K562 (cell line): ENCODE measurements at regions not wholly inside any gene's neighbourhood (a gene's known extent, or its start where the extent isn't known, plus 50 kb on each side); places are given as distances from the start of the nearest gene placed in this dataset.

ENCODE experiments used
- ATAC-seq: fragments of 200-7000 bp; cut with Tn5 transposase; 3 replicates; pipeline ENCODE4 v1.9.1; 2020; ENCODE audit warnings: moderate library complexity
- BruUV-seq: library from RNA; stranded (reverse); fragments of 400-500 nt; replicated peaks from 2 replicates; lab custom pipeline; 2021; lab: Mats Ljungman, UMichigan
- CTCF ChIA-PET: fragments of 300-600 bp; formaldehyde crosslinking; extraction: SDS; loops from one replicate; lab custom pipeline; 2021; ENCODE audit warnings: low intra/inter-chr PET ratio; lab: Yijun Ruan, JAX
- POLR2A ChIA-PET: fragments of 300-600, 350-650 bp; sonication (Branson Sonifier 250); formaldehyde crosslinking; extraction: SDS; loops from one replicate; lab custom pipeline; 2021; ENCODE audit warnings: antibody characterized with exemption, inconsistent platforms; lab: Yijun Ruan, JAX
- DNase-seq, 4 experiments: peaks; one replicate each; pipeline versions ENCODE4 v3.0.0 to v3.0.0-alpha.2; 2011 to 2018; ENCODE audit warnings: low spot score in 3 of 4, mixed read lengths in 3 of 4; ENCODE audit errors: extremely low read depth in 1 of 4
- FAIRE-seq: peaks from 2 replicates; lab custom pipeline; 2011; peaks lifted over from hg19 to GRCh38; lab: Jason Lieb, UNC
- H2AFZ ChIP-seq: 2 replicates; pipeline ENCODE4 v1.6.0; 2011; ENCODE audit warnings: low read depth, low read length, control low read depth, inconsistent platforms
- H3K27ac ChIP-seq: fragments of 200-600 bp; 3 replicates; pipeline ENCODE4 v1.8.0; 2011; ENCODE audit warnings: low read depth, mild to moderate bottlenecking, control low read depth, inconsistent platforms, low read length, moderate library complexity, mixed read lengths; ENCODE audit errors: extremely low read depth
- H3K27me3 ChIP-seq, 2 experiments: fragments of 300-600 bp in 1 of 2; 2 replicates in 1 of 2; 3 replicates in 1 of 2; pipeline versions ENCODE4 v1.6.0 to v1.8.0; 2011; ENCODE audit warnings: inconsistent platforms in 2 of 2, low read length in 2 of 2, mild to moderate bottlenecking in 1 of 2, mixed read lengths in 1 of 2, moderate library complexity in 1 of 2; ENCODE audit not compliant: control insufficient read depth in 2 of 2, insufficient read depth in 2 of 2
- H3K36me3 ChIP-seq: fragments of 300-600 bp; 3 replicates; pipeline ENCODE4 v1.8.0; 2011; ENCODE audit warnings: mild to moderate bottlenecking, low read length, inconsistent platforms; ENCODE audit not compliant: control insufficient read depth, insufficient read depth
- H3K4me1 ChIP-seq, 2 experiments: fragments of 200-600 bp in 1 of 2; replicated peaks in 1 of 2; 2 replicates in 1 of 2; 3 replicates in 1 of 2; pipeline versions ENCODE4 v1.5.1 to v1.8.0; 2011; ENCODE audit warnings: inconsistent platforms in 2 of 2, low read length in 2 of 2, mild to moderate bottlenecking in 1 of 2, mixed read lengths in 1 of 2, moderate library complexity in 1 of 2; ENCODE audit not compliant: control insufficient read depth in 2 of 2, insufficient read depth in 2 of 2
- H3K4me2 ChIP-seq: 2 replicates; pipeline ENCODE4 v1.6.1; 2011; ENCODE audit warnings: low read length, control low read depth, inconsistent platforms, mixed read lengths; ENCODE audit not compliant: insufficient read depth
- H3K4me3 ChIP-seq: fragments of 200-600 bp; sonication (generic), shearing (Covaris generic); 2 replicates; pipeline ENCODE4 v1.5.1; 2016; ENCODE audit warnings: control low read depth, inconsistent platforms
- H3K79me2 ChIP-seq: fragments of 200-600 bp; 3 replicates; pipeline ENCODE4 v1.8.0; 2011; ENCODE audit warnings: low read length, inconsistent platforms; ENCODE audit not compliant: control insufficient read depth, insufficient read depth
- H3K9ac ChIP-seq, 2 experiments: 2 replicates each; pipeline versions ENCODE4 v1.6.0 to v1.6.1; 2011; ENCODE audit warnings: low read depth in 2 of 2, low read length in 2 of 2, control low read depth in 1 of 2, inconsistent platforms in 1 of 2, mild to moderate bottlenecking in 1 of 2, mixed read lengths in 1 of 2; ENCODE audit not compliant: insufficient read depth in 1 of 2
- H3K9me1 ChIP-seq: one replicate; pipeline ENCODE4 v1.6.0; 2011; ENCODE audit warnings: inconsistent platforms, mild to moderate bottlenecking, low read length, moderate library complexity; ENCODE audit not compliant: control insufficient read depth, insufficient read depth
- H3K9me3 ChIP-seq: replicated peaks from 2 replicates; pipeline ENCODE4 v1.5.1; 2011; ENCODE audit warnings: low read depth, low read length, inconsistent platforms; ENCODE audit not compliant: control insufficient read depth, insufficient read depth
- H4K20me1 ChIP-seq: replicated peaks from 2 replicates; pipeline ENCODE4 v1.6.1; 2011; ENCODE audit warnings: low read length, inconsistent platforms, mixed read lengths; ENCODE audit not compliant: control insufficient read depth, insufficient read depth
- BCLAF1 ChIP-seq, 2 experiments: fragments of 450-650 bp in 1 of 2; IDR thresholded peaks; 2 replicates each; pipeline ENCODE4 v1.6.1; 2011 to 2017; ENCODE audit warnings: low read depth in 2 of 2, antibody characterized with exemption in 1 of 2, borderline replicate concordance in 1 of 2, low read length in 1 of 2, mild to moderate bottlenecking in 1 of 2, mixed read lengths in 1 of 2; ENCODE audit not compliant: control insufficient read depth in 1 of 2
- FOXO4 ChIP-seq: fragments of 450-650 bp; formaldehyde crosslinking; IDR thresholded peaks from 2 replicates; pipeline ENCODE4 v1.4.0; 2020; ENCODE audit warnings: mild to moderate bottlenecking, moderate library complexity
- HDAC6 ChIP-seq: IDR thresholded peaks from 2 replicates; pipeline ENCODE4 v1.6.1; 2012; ENCODE audit warnings: low read depth, mild to moderate bottlenecking, control low read depth, inconsistent platforms, low read length, moderate library complexity
- RBM39 ChIP-seq: fragments of 200-400 bp; formaldehyde crosslinking; optimal IDR thresholded peaks from 2 replicates; pipeline ENCODE3; 2018; ENCODE audit warnings: low read depth, low read length
- ZBTB40 ChIP-seq, 2 experiments: fragments of 450-650 bp in 1 of 2; sonication (generic) in 1 of 2; formaldehyde crosslinking in 1 of 2; IDR thresholded peaks; 2 replicates each; pipeline versions ENCODE4 v1.7.1 to v1.9.0; 2016 to 2022; ENCODE audit warnings: inconsistent platforms in 1 of 2, mild to moderate bottlenecking in 1 of 2, missing genetic modification reagents in 1 of 2
- WGBS: fragments of 100-300 bp; shearing (Covaris generic); methylation state at CpG from one replicate; pipeline ENCODE4 v1.1.6; 2016; ENCODE audit warnings: low coverage, mixed read lengths; ENCODE audit not compliant: insufficient coverage; ENCODE audit errors: missing lambda C conversion rate; 5-methylcytosine and 5-hydroxymethylcytosine counted together
- in situ Hi-C: fragments of 300-500 bp; cut with MboI; formaldehyde crosslinking; loops from 4 replicates; pipeline ENCODE4 v1.15.0; 2018; ENCODE audit warnings: inconsistent platforms, mixed read lengths
- intact Hi-C: fragments of 100-400 bp; cut with micrococcal nuclease; formaldehyde crosslinking; loops from 2 replicates; pipeline ENCODE4 v1.14.2; 2022

DNA sequence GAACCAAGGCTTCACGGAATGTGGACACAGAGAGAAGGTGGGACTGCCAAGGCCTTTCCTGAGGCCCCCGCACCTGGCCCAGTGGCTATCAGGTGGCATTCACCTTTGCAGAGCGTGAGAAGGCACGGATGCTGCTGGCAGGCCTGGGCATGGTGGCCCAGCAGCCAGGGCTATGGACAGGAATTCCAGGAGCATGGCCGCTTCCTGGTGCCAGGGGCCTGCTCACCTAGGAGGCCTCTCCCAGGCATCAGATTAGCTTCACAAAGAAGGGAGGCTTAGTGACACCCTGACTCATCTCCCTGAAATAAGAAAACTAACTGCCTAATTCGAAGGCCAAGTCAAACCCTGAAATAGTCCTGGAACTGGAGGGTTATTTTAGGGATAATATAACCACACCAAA lies 155.8 kb downstream of the TEX29 start (continued):
- no peak for TF ChIP-seq BCLAF1 (IDR thresholded peaks at IDR 0.05; ENCODE audit: borderline replicate concordance in 1 of 2, control insufficient read depth in 1 of 2, low read depth in 2 of 2, low read length in 1 of 2)
- no peak for TF ChIP-seq HDAC6
- no peak for TF ChIP-seq FOXO4 (CRISPR knock-in tag)

- Histone ChIP-seq H3K9me1 (no peaks in the 10 kb centered on the region), H3K4me3 (no peak overlapping the region), H3K4me2 (no peak overlapping the region), H2AFZ (no peak overlapping the region), H3K9me3 (no peaks in the 10 kb centered on the region), H4K20me1 (no peaks in the 10 kb centered on the region), H3K36me3 (no peaks in the 10 kb centered on the region), H3K4me1 (no peaks in the 10 kb centered on the region), H3K27ac (no peak overlapping the region), H3K79me2 (no peaks in the 10 kb centered on the region), H3K27me3 (peaks cover 0 to 17% of the 10 kb centered on the region in 2 experiments; a peak in 3 of 5 replicates), H3K9ac (no peak overlapping the region; a peak in 1 of 4 replicates)
- no peak for ATAC-seq
- POLR2A ChIA-PET = no interaction called here
- 3% methylated on average over 6 of the region's 14 CpGs for WGBS
- in situ Hi-C loops (loop anchor here (10.0 to 25.0 kb wide), 2 partner anchors 965 to 1133 kb away; no protein-coding TSS in a partner anchor), intact Hi-C loops (loop anchor here (10.0 kb wide), 1 partner anchor 1125 kb away; no protein-coding TSS in a partner anchor)
- BruUV-seq = no TSS peak
- no peak for DNase-seq
- no peak for FAIRE-seq
- CTCF ChIA-PET = interaction anchor here (0.6 to 0.7 kb wide), 2 partner anchors 135 to 972 kb away, joined by 3 to 4 read pairs; no protein-coding TSS in a partner anchor
- TF ChIP-seq RBM39 (no peak), ZBTB40 (IDR thresholded peaks at IDR 0.05) (no peak), ZBTB40 (CRISPR knock-in tag; IDR thresholded peaks at IDR 0.05) (no peak)
Measured at GRCh38 chr13:111479412-111479811, 159.0 kb downstream of the TEX29 start.
